Memory B cell (primary cell): ENCODE measurements at regions not wholly inside any gene's neighbourhood (a gene's known extent, or its start where the extent isn't known, plus 50 kb on each side); places are given as distances from the start of the nearest gene placed in this dataset.

ENCODE experiments used
- ATAC-seq: fragments of 150-1000 bp; cut with Tn5 transposase; 2 replicates; pipeline ENCODE4 v1.10.0; 2021; ENCODE audit warnings: low read depth, mild to moderate bottlenecking, moderate library complexity
- DNase-seq, 2 donors: peaks; one replicate each; pipeline ENCODE4 v3.0.0; 2022; ENCODE audit warnings: low spot score in 2 of 2
- H3K27ac Mint-ChIP-seq: one replicate; pipeline ENCODE4 v1.8.0; 2022; ENCODE audit warnings: mild to moderate bottlenecking, moderate library complexity, mixed read lengths
- H3K27me3 Mint-ChIP-seq: one replicate; pipeline ENCODE4 v1.8.0; 2022; ENCODE audit warnings: mixed read lengths
- H3K36me3 Mint-ChIP-seq: one replicate; pipeline ENCODE4 v1.8.0; 2022; ENCODE audit warnings: mild to moderate bottlenecking, mixed read lengths
- H3K4me1 Mint-ChIP-seq: one replicate; pipeline ENCODE4 v1.8.0; 2022; ENCODE audit warnings: mixed read lengths
- H3K4me3 Mint-ChIP-seq: one replicate; pipeline ENCODE4 v1.8.0; 2022; ENCODE audit warnings: mild to moderate bottlenecking, moderate library complexity, mixed read lengths
- H3K9me3 Mint-ChIP-seq: one replicate; pipeline ENCODE4 v1.8.0; 2022; ENCODE audit warnings: mixed read lengths

- Mint-ChIP-seq H3K27me3 (no peaks in the 10 kb centered on the region), H3K9me3 (no peaks in the 10 kb centered on the region), H3K4me1 (no peaks in the 10 kb centered on the region), H3K27ac (no peak overlapping the region), H3K36me3 (no peaks in the 10 kb centered on the region), H3K4me3 (no peak overlapping the region)
- DNase-seq (no peak), ATAC-seq (no peak)
Observed at GRCh38 chr1:81547261-81547911, 253.3 kb upstream of the ADGRL2 start.

GRCh38 chr1:81545734-81546133 is 255.0 kb upstream of the ADGRL2 start:
- no peak overlapping the region for H3K4me3 Mint-ChIP-seq
- no peak for ATAC-seq
- DNase-seq: no peak

DNA sequence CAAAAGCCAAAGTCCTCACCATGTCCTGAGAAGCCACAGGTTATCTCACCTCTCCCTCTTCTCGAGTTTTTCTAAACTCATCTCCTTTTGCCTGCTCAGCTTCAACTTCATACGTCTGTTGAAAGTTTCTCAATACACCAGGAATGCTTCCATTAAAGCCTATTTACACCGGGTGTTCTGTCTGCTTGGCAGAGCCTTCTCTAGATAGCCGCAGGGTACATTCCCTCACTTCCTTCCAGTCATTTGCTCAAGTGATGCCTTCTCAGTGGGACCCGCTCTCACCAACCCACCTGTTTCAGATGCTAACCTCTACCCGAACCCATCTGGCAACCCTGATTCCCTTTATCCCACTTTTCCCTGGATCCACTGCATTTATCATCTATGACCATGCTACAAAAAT is 257.0 kb upstream of the ADGRL2 start:
- Mint-ChIP-seq H3K36me3 (no peaks in the 10 kb centered on the region), H3K9me3 (no peaks in the 10 kb centered on the region), H3K4me3 (no peak overlapping the region), H3K27me3 (no peaks in the 10 kb centered on the region), H3K4me1 (no peaks in the 10 kb centered on the region), H3K27ac (no peak overlapping the region)
- DNase-seq: no peak
- no peak for ATAC-seq

More at GRCh38 chr1:81545734-81546133, 255.0 kb upstream of the ADGRL2 start:
- Mint-ChIP-seq H3K9me3 (no peaks in the 10 kb centered on the region), H3K27me3 (no peaks in the 10 kb centered on the region), H3K4me1 (no peaks in the 10 kb centered on the region), H3K27ac (no peak overlapping the region), H3K36me3 (no peaks in the 10 kb centered on the region)

GRCh38 chr1:81542196-81542595 is 258.5 kb upstream of the ADGRL2 start:
- Mint-ChIP-seq H3K4me1 (no peaks in the 10 kb centered on the region), H3K4me3 (no peak overlapping the region), H3K27ac (no peak overlapping the region), H3K27me3 (no peaks in the 10 kb centered on the region), H3K36me3 (no peaks in the 10 kb centered on the region), H3K9me3 (no peaks in the 10 kb centered on the region)
- DNase-seq (no peak), ATAC-seq (no peak)

GRCh38 chr1:81540216-81540615 is 260.5 kb upstream of the ADGRL2 start:
- H3K36me3 Mint-ChIP-seq: no peaks in the 10 kb centered on the region
- H3K9me3 Mint-ChIP-seq: no peaks in the 10 kb centered on the region
- ATAC-seq: no peak
- no peaks in the 10 kb centered on the region for H3K4me1 Mint-ChIP-seq
- DNase-seq: no peak
- H3K27ac Mint-ChIP-seq: no peak overlapping the region
- H3K4me3 Mint-ChIP-seq: no peak overlapping the region
- H3K27me3 Mint-ChIP-seq: no peaks in the 10 kb centered on the region

GRCh38 chr1:81529014-81529413 is 271.7 kb upstream of the ADGRL2 start:
- H3K27ac Mint-ChIP-seq: no peak overlapping the region
- no peak overlapping the region for H3K4me3 Mint-ChIP-seq
- ATAC-seq (no peak), DNase-seq (no peak)
- H3K36me3 Mint-ChIP-seq: no peaks in the 10 kb centered on the region
- no peaks in the 10 kb centered on the region for H3K4me1 Mint-ChIP-seq
- peaks cover 1% of the 10 kb centered on the region for H3K9me3 Mint-ChIP-seq
- H3K27me3 Mint-ChIP-seq: no peaks in the 10 kb centered on the region

- no peak for ATAC-seq
- no peak for DNase-seq
- Mint-ChIP-seq H3K27me3 (no peaks in the 10 kb centered on the region), H3K36me3 (no peaks in the 10 kb centered on the region), H3K9me3 (peaks cover 1% of the 10 kb centered on the region), H3K27ac (no peak overlapping the region), H3K4me1 (no peaks in the 10 kb centered on the region), H3K4me3 (no peak overlapping the region)
Observed at GRCh38 chr1:81525085-81525484, 275.6 kb upstream of the ADGRL2 start.

GRCh38 chr1:81519987-81520386 is 280.7 kb upstream of the ADGRL2 start:
- Mint-ChIP-seq H3K4me1 (peaks cover 6% of the 10 kb centered on the region), H3K36me3 (no peaks in the 10 kb centered on the region), H3K4me3 (no peak overlapping the region), H3K9me3 (peaks cover 1% of the 10 kb centered on the region), H3K27me3 (peaks cover under 1% of the 10 kb centered on the region), H3K27ac (no peak overlapping the region)
- no peak for ATAC-seq
- DNase-seq: no peak

DNA sequence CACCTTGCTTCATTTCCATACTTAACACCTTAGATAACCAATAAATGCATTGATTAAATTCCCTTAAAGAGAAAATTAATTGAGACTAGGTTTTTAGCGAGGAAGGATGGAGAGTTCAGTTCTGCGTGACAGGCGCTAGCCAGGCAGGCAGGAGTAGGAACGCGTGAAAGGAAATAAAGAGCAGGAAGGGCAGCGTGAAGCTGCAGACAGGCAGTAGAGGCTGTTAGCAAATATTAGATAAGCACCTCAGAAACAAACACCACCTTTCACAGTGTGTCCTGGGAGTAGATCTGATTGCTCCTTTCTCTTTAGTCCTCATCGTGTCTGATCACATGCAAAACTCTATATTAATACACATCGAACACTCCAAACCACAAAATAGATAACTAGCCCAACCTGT is 282.7 kb upstream of the ADGRL2 start:
- Mint-ChIP-seq H3K27me3 (peaks cover 2% of the 10 kb centered on the region), H3K9me3 (no peaks in the 10 kb centered on the region), H3K27ac (no peak overlapping the region), H3K4me1 (peaks cover 6% of the 10 kb centered on the region), H3K36me3 (no peaks in the 10 kb centered on the region), H3K4me3 (no peak overlapping the region)
- no peak for DNase-seq
- ATAC-seq: no peak

- H3K27me3 Mint-ChIP-seq: peaks cover 2% of the 10 kb centered on the region
- ATAC-seq (no peak), DNase-seq (no peak)
- H3K4me3 Mint-ChIP-seq: no peak overlapping the region
- no peak overlapping the region for H3K27ac Mint-ChIP-seq
- peaks cover 1% of the 10 kb centered on the region for H3K9me3 Mint-ChIP-seq
- H3K36me3 Mint-ChIP-seq: no peaks in the 10 kb centered on the region
- peaks cover 8% of the 10 kb centered on the region for H3K4me1 Mint-ChIP-seq
Observed at GRCh38 chr1:81513796-81514354, 286.9 kb upstream of the ADGRL2 start.

- DNase-seq (no peak), ATAC-seq (no peak)
- H3K9me3 Mint-ChIP-seq: peaks cover 2% of the 10 kb centered on the region
- H3K27me3 Mint-ChIP-seq: peaks cover 2% of the 10 kb centered on the region
- H3K36me3 Mint-ChIP-seq: no peaks in the 10 kb centered on the region
- peaks cover 6% of the 10 kb centered on the region for H3K4me1 Mint-ChIP-seq
- no peak overlapping the region for H3K27ac Mint-ChIP-seq
- no peak overlapping the region for H3K4me3 Mint-ChIP-seq
Observed at GRCh38 chr1:81512252-81513003, 288.3 kb upstream of the ADGRL2 start.

DNA sequence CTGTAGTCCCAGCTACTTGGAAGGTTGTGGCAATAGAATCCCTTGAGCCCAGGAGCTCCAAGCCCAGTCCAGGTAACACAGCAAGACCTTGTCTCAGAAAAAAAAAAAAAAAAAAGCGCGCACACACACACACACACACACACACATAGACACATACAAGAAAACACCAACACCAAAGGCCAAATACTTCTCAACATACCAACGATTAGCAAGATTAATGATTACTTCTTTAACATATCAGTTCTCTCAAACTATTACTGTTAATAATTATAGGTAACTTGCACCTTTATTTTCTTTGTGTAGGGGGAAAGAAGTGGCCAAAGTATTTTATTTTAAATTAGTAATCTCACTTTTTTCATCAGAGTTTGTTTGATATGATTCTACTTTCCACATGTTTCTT is 289.5 kb upstream of the ADGRL2 start:
- Mint-ChIP-seq H3K9me3 (peaks cover 2% of the 10 kb centered on the region), H3K27ac (no peak overlapping the region), H3K4me3 (no peak overlapping the region), H3K4me1 (peaks cover 5% of the 10 kb centered on the region), H3K36me3 (no peaks in the 10 kb centered on the region), H3K27me3 (peaks cover 2% of the 10 kb centered on the region)
- no peak for DNase-seq
- no peak for ATAC-seq

DNA sequence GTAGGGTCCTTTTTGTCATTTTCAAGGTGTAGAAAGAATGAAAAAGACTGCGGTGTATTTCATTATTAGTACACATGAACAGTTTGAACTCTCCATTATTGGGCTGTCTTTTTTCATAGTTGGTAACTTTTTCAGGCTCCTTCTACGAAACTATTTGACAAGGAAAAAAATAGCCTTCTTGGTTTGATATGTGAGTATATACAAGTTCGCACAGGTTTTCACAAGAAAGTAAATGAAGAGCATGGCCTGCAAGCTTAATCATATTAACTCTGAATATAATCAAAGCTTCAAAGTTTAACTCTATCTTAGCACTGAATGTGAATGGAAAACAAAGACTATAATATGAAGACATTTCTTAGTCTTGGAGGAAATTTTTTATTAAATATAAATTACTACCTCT is 290.0 kb upstream of the ADGRL2 start:
- no peak overlapping the region for H3K4me3 Mint-ChIP-seq
- H3K36me3 Mint-ChIP-seq: no peaks in the 10 kb centered on the region
- H3K9me3 Mint-ChIP-seq: peaks cover 2% of the 10 kb centered on the region
- peaks cover 9% of the 10 kb centered on the region for H3K4me1 Mint-ChIP-seq
- DNase-seq (no peak), ATAC-seq (no peak)
- H3K27me3 Mint-ChIP-seq: peaks cover 2% of the 10 kb centered on the region
- H3K27ac Mint-ChIP-seq: no peak overlapping the region

- no peak for DNase-seq
- ATAC-seq: no peak
- H3K4me3 Mint-ChIP-seq: no peak overlapping the region
- no peaks in the 10 kb centered on the region for H3K36me3 Mint-ChIP-seq
- H3K27me3 Mint-ChIP-seq: no peaks in the 10 kb centered on the region
- H3K27ac Mint-ChIP-seq: no peak overlapping the region
- peaks cover 9% of the 10 kb centered on the region for H3K4me1 Mint-ChIP-seq
- H3K9me3 Mint-ChIP-seq: peaks cover 2% of the 10 kb centered on the region
Observed at GRCh38 chr1:81509594-81509993, 291.1 kb upstream of the ADGRL2 start.
